ENCODE measurements at regions not wholly inside any gene's neighbourhood (a gene's known extent, or its start where the extent isn't known, plus 50 kb on each side); places are given as distances from the start of the nearest gene placed in this dataset.

DNA sequence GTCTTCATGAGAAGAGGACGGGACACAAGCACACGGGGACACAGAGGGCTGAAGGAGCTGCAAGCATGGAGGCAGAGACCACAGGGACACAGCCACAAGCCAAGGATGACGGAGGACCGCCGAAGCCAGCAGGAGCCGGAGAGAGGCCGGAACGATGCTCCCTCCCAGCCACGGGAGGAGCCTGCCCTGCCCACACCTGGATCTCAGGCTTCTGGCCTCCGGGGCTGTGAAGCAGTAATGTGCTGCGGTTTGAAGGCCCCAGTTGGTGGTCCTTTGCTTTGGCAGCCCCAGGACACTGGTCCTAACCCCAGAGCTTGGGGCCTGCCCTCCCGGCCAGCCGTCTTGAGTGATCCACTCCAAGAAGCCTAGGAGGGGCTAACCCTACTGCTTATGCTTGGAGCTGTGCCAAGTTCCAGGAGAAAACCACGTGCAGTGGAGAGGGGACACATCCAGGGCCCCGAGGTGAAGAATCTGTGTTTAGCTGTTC lies 85.9 kb downstream of the HMX1 start:
- H3K27me3 ChIP-seq = peaks cover 0 to 50% (median 0%) of the 10 kb centered on the region in 3 donors

GRCh38 chr4:8783736-8784135 lies 87.9 kb downstream of the HMX1 start:
- no peak for TF ChIP-seq POLR2A (IDR thresholded peaks at IDR 0.05)
- TF ChIP-seq, protein P1, sequence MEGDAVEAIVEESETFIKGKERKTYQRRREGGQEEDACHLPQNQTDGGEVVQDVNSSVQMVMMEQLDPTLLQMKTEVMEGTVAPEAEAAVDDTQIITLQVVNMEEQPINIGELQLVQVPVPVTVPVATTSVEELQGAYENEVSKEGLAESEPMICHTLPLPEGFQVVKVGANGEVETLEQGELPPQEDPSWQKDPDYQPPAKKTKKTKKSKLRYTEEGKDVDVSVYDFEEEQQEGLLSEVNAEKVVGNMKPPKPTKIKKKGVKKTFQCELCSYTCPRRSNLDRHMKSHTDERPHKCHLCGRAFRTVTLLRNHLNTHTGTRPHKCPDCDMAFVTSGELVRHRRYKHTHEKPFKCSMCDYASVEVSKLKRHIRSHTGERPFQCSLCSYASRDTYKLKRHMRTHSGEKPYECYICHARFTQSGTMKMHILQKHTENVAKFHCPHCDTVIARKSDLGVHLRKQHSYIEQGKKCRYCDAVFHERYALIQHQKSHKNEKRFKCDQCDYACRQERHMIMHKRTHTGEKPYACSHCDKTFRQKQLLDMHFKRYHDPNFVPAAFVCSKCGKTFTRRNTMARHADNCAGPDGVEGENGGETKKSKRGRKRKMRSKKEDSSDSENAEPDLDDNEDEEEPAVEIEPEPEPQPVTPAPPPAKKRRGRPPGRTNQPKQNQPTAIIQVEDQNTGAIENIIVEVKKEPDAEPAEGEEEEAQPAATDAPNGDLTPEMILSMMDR (IDR thresholded peaks at IDR 0.05) = no peak
- no peak for TF ChIP-seq POLR2AphosphoS5 (IDR thresholded peaks at IDR 0.05)
- no peak for TF ChIP-seq EP300 (IDR thresholded peaks at IDR 0.05)
- no peaks in the 10 kb centered on the region for H3K4me1 ChIP-seq
- H3K27ac ChIP-seq = no peak overlapping the region
- H3K36me3 ChIP-seq = no peaks in the 10 kb centered on the region
- H3K9me3 ChIP-seq = no peaks in the 10 kb centered on the region
- H3K27me3 ChIP-seq = peaks cover 0 to 58% (median 5%) of the 10 kb centered on the region in 3 donors
- intact Hi-C loops (cut with DNase I; ENCODE audit: low total_unique reads) = no loop called here
- DNase-seq = no peak
- H3K4me3 ChIP-seq = no peak overlapping the region
- WGBS, 5 donors = 76 to 81% (median 79%) methylated on average over 13 to 14 of the region's 14 CpGs

More for the DNA sequence above, 85.9 kb downstream of the HMX1 start:
- H3K36me3 ChIP-seq = no peaks in the 10 kb centered on the region
- TF ChIP-seq, protein P1 (IDR thresholded peaks at IDR 0.05) = no peak
- no peak for TF ChIP-seq POLR2AphosphoS5 (IDR thresholded peaks at IDR 0.05)
- TF ChIP-seq EP300 (IDR thresholded peaks at IDR 0.05) = no peak
- TF ChIP-seq POLR2A (IDR thresholded peaks at IDR 0.05) = no peak
- no peaks in the 10 kb centered on the region for H3K9me3 ChIP-seq
- H3K4me1 ChIP-seq = no peaks in the 10 kb centered on the region
- 51 to 77% (median 56%) methylated on average over 7 to 15 of the region's 15 CpGs for WGBS, 5 donors
- H3K27ac ChIP-seq = no peak overlapping the region
- intact Hi-C loops (cut with DNase I; ENCODE audit: low total_unique reads) = no loop called here
- no peak for DNase-seq
- no peak overlapping the region for H3K4me3 ChIP-seq

DNA sequence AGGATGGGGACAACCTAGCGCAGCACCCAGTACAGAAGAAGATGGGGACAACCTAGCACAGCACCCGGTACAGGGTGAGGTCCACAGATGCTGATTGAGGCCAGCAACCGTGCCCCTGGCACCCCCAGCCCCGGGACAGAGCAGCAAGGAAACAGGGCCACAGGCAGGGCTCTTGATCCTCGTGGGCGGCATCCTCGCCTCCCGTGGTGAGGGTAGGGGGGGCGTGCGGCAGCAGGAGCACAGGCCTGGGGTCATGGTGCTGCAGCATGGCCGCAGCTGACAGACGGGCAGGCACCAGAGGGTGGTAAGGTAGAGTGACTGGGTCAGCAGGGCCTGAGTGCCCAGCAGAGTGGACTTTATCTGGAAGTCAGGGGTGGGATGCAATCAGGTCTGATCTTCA lies 89.5 kb downstream of the HMX1 start:
- Histone ChIP-seq H3K36me3 (no peaks in the 10 kb centered on the region), H3K4me3 (no peak overlapping the region), H3K27ac (no peak overlapping the region), H3K4me1 (no peaks in the 10 kb centered on the region), H3K27me3 (peaks cover 0 to 52% (median 5%) of the 10 kb centered on the region in 3 donors), H3K9me3 (no peaks in the 10 kb centered on the region)
- intact Hi-C loops (cut with DNase I; ENCODE audit: low total_unique reads) = no loop called here
- 69 to 82% (median 78%) methylated on average over 12 of the region's 12 CpGs for WGBS, 5 donors
- no peak for TF ChIP-seq POLR2AphosphoS5 (IDR thresholded peaks at IDR 0.05)
- TF ChIP-seq, protein P1 (IDR thresholded peaks at IDR 0.05) = no peak
- no peak for TF ChIP-seq POLR2A (IDR thresholded peaks at IDR 0.05)
- TF ChIP-seq EP300 (IDR thresholded peaks at IDR 0.05) = no peak
- no peak for DNase-seq

- 85 to 91% (median 89%) methylated on average over 6 to 8 of the region's 8 CpGs for WGBS, 5 donors
- Histone ChIP-seq H3K4me3 (no peak overlapping the region), H3K9me3 (no peaks in the 10 kb centered on the region), H3K4me1 (no peaks in the 10 kb centered on the region), H3K36me3 (no peaks in the 10 kb centered on the region), H3K27me3 (peaks cover 0 to 47% (median 5%) of the 10 kb centered on the region in 3 donors), H3K27ac (no peak overlapping the region)
- TF ChIP-seq, protein P1 (IDR thresholded peaks at IDR 0.05) = no peak
- TF ChIP-seq POLR2A (IDR thresholded peaks at IDR 0.05) = no peak
- TF ChIP-seq POLR2AphosphoS5 (IDR thresholded peaks at IDR 0.05) = no peak
- no peak for TF ChIP-seq EP300 (IDR thresholded peaks at IDR 0.05)
- DNase-seq = no peak
- intact Hi-C loops (cut with DNase I; ENCODE audit: low total_unique reads) = no loop called here
These were observed 90.0 kb downstream of the HMX1 start for GRCh38 chr4:8781641-8782040.

Measured in stomach (tissue), 8 donors.